ENCODE measurements at regions not wholly inside any gene's neighbourhood (a gene's known extent, or its start where the extent isn't known, plus 50 kb on each side); places are given as distances from the start of the nearest gene placed in this dataset.

DNA sequence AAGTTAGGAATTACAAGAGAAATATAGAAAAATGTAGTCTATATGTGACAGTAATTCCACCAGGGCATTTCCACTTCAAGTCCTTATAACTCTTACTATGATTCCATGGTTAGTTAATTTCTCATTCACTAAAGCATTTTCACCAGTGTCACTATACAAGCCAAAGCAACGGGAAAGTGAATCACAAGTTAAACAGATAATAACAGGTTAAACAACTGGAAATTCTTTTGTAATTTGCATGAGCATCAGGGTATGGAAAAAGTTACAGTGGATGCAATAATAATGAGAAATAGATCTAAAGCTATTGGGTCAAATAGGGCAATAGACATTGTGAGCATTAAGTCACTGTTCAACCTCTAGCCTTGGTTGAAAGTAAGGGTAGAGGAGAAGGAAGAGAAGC, 88.9 kb upstream of the ST6GAL2 start (continued):
- TF ChIP-seq REST (IDR thresholded peaks at IDR 0.05; ENCODE audit: borderline replicate concordance), result no peak
- TF ChIP-seq REST (CRISPR knock-in tag; IDR thresholded peaks at IDR 0.05; ENCODE audit: low read depth), result no peak
- no peak for TF ChIP-seq ZNF583 (CRISPR knock-in tag; IDR thresholded peaks at IDR 0.05)
- no peak for TF ChIP-seq MAX (CRISPR knock-in tag; IDR thresholded peaks at IDR 0.05)
- TF ChIP-seq CREB3 (tag; conservative IDR thresholded peaks at IDR 0.05; ENCODE audit: low read depth), result no peak

Measured in K562 (cell line).